Sigmoid colon (tissue), 6 donors: ENCODE measurements at regions not wholly inside any gene's neighbourhood (a gene's known extent, or its start where the extent isn't known, plus 50 kb on each side); places are given as distances from the start of the nearest gene placed in this dataset.

Experiments used
- DNase-seq: peaks from one replicate; pipeline ENCODE4 v3.0.0-alpha.2; 2019
- H3K27ac ChIP-seq, 4 donors: fragments of 200-600 bp; sonication (generic); one replicate each; pipeline ENCODE4 v1.5.1; 2016 to 2019; ENCODE audit warnings: mild to moderate bottlenecking in 1 of 4
- H3K27me3 ChIP-seq, 3 donors: fragments of 200-600 bp; sonication (generic); one replicate each; pipeline ENCODE4 v1.5.1; 2019; ENCODE audit warnings: mild to moderate bottlenecking in 1 of 3
- H3K36me3 ChIP-seq, 4 donors: fragments of 200-600 bp; sonication (generic); one replicate each; pipeline ENCODE4 v1.5.1; 2016 to 2019
- H3K4me1 ChIP-seq, 4 donors: fragments of 200-600 bp; sonication (generic); one replicate each; pipeline ENCODE4 v1.5.1; 2017 to 2019
- H3K4me3 ChIP-seq, 4 donors: fragments of 200-600 bp; sonication (generic); one replicate each; pipeline ENCODE4 v1.5.1; 2017 to 2019; ENCODE audit warnings: mild to moderate bottlenecking in 2 of 4, moderate library complexity in 1 of 4
- H3K9me3 ChIP-seq, 4 donors: fragments of 200-600 bp in 3 of 4; sonication (generic) in 3 of 4; one replicate each; pipeline versions ENCODE4 v1.5.1 to v1.6.1; 2013 to 2019
- EP300 ChIP-seq, 4 donors: sonication (generic); formaldehyde crosslinking; IDR thresholded peaks; one replicate each; pipeline ENCODE4 v1.6.1; 2017; ENCODE audit warnings: antibody characterized with exemption in 4 of 4
- POLR2A ChIP-seq, 2 donors: fragments of 450-650 bp; IDR thresholded peaks; one replicate each; pipeline ENCODE4 v1.6.1; 2016; ENCODE audit warnings: antibody characterized with exemption in 2 of 2, mild to moderate bottlenecking in 2 of 2, moderate library complexity in 2 of 2
- POLR2AphosphoS5 ChIP-seq, 4 donors: sonication (generic); formaldehyde crosslinking; IDR thresholded peaks; one replicate each; pipeline ENCODE4 v1.6.1; 2017; ENCODE audit warnings: antibody characterized with exemption in 4 of 4
- WGBS, 2 donors: extraction: QIAGEN DNeasy Blood & Tissue Kit; methylation state at CpG; one replicate each; pipeline ENCODE4 v1.1.7; 2013; 5-methylcytosine and 5-hydroxymethylcytosine counted together
- intact Hi-C: fragments of 100-400 bp; cut with DNase I; formaldehyde crosslinking; loops from one replicate; pipeline ENCODE4 v1.15.1; 2023
- TF ChIP-seq, protein P1 (sequence below), 4 experiments: fragments of 450-650 bp in 3 of 4; fragments of 200-600 bp in 1 of 4; IDR thresholded peaks; one replicate each; pipeline ENCODE4 v1.5.1; 2016 to 2019; ENCODE audit warnings: antibody characterized with exemption in 4 of 4, mild to moderate bottlenecking in 3 of 4, moderate library complexity in 2 of 4
- donor health status: healthy with polysubstance abuse.
- donor health status: healthy.

DNA sequence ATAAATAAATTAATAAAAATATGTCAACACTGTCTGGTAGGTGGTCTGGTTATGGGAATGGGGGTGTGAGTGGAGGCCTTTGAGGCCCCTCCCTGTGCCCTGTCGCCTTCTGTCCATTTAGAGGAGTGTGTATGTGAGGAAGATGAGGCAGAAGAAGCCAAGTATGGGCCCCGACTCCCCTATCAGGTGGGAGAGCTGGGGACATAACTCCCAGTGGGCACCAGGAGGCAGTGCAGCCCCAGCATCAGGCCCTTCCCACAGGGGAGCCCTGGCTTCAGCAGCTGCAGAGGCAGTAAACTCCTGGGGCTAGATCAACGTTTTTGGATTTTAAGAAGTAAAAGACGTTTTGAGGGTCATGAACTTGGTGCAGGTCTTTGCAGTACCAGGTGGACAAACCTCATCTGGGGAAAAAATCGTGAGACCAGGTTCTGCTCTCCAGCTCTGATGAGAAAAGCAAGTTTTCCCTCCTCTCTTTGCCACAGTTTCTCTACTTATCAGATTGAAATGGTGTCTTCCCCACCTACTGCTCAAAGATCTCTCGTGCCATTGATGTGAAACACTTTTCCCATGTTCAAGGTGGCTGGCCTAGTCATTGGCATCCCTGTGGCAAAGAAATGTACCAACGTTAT lies 167.8 kb upstream of the EEPD1 start:
- peak; percentile 89 for DNase-seq
- Histone ChIP-seq H3K4me1 (peaks cover 0 to 19% (median 14%) of the 10 kb centered on the region in 4 donors), H3K27me3 (no peaks in the 10 kb centered on the region), H3K36me3 (no peaks in the 10 kb centered on the region), H3K27ac (no peak overlapping the region), H3K9me3 (no peaks in the 10 kb centered on the region), H3K4me3 (no peak overlapping the region)
- intact Hi-C loops, result loop anchor here (1.0 to 5.0 kb wide), 3 partner anchors 167 to 334 kb away; partner anchors contain the start of gene EEPD1
- WGBS, 2 donors, result 17 to 20% methylated on average over 7 of the region's 7 CpGs
- TF ChIP-seq POLR2A (IDR thresholded peaks at IDR 0.05) (no peak), EP300 (IDR thresholded peaks at IDR 0.05) (no peak), POLR2AphosphoS5 (IDR thresholded peaks at IDR 0.05) (no peak)
- TF ChIP-seq, protein P1, sequence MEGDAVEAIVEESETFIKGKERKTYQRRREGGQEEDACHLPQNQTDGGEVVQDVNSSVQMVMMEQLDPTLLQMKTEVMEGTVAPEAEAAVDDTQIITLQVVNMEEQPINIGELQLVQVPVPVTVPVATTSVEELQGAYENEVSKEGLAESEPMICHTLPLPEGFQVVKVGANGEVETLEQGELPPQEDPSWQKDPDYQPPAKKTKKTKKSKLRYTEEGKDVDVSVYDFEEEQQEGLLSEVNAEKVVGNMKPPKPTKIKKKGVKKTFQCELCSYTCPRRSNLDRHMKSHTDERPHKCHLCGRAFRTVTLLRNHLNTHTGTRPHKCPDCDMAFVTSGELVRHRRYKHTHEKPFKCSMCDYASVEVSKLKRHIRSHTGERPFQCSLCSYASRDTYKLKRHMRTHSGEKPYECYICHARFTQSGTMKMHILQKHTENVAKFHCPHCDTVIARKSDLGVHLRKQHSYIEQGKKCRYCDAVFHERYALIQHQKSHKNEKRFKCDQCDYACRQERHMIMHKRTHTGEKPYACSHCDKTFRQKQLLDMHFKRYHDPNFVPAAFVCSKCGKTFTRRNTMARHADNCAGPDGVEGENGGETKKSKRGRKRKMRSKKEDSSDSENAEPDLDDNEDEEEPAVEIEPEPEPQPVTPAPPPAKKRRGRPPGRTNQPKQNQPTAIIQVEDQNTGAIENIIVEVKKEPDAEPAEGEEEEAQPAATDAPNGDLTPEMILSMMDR (IDR thresholded peaks at IDR 0.05), result peak; percentile 85 to 94 (median 91)

- Histone ChIP-seq H3K36me3 (no peaks in the 10 kb centered on the region), H3K27ac (no peak overlapping the region), H3K27me3 (no peaks in the 10 kb centered on the region), H3K4me3 (no peak overlapping the region), H3K9me3 (no peaks in the 10 kb centered on the region), H3K4me1 (peaks cover 0 to 19% (median 14%) of the 10 kb centered on the region in 4 donors)
- DNase-seq, result no peak
- WGBS, 2 donors, result 83 to 95% methylated on average over 6 of the region's 6 CpGs
- intact Hi-C loops, result loop anchor here (5.0 kb wide), 1 partner anchor 165 kb away; the partner anchor contains the start of gene EEPD1
- TF ChIP-seq POLR2A (IDR thresholded peaks at IDR 0.05) (no peak), POLR2AphosphoS5 (IDR thresholded peaks at IDR 0.05) (no peak), EP300 (IDR thresholded peaks at IDR 0.05) (no peak)
- TF ChIP-seq, protein P1 (IDR thresholded peaks at IDR 0.05), result no peak
These were observed 166.0 kb upstream of the EEPD1 start for GRCh38 chr7:35987016-35987415.

DNA sequence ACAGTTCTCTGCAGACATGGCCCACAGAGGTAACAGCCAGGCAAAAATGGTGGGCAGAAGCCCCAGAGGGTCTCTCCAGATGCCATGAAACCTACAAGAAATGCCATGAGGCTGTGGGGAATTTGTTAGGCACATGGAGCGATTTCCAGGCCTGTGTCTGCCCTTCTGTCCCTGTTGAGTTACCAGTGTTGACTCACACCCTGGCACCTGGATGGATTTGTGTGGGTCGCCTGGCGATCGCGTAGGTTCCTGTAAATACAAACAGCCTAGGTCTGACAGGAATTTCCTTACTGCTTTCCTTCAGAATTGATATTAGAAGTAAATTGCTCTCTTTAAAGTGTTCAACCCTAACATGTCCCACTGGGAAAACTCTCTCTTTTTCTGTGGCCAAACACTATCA lies 164.9 kb upstream of the EEPD1 start:
- Histone ChIP-seq H3K27me3 (no peaks in the 10 kb centered on the region), H3K36me3 (no peaks in the 10 kb centered on the region), H3K4me1 (peaks cover 0 to 19% (median 14%) of the 10 kb centered on the region in 4 donors), H3K4me3 (no peak overlapping the region), H3K9me3 (no peaks in the 10 kb centered on the region), H3K27ac (peak overlapping the region; percentile 29 to 57 (median 46))
- intact Hi-C loops, result loop anchor here (5.0 kb wide), 1 partner anchor 164 kb away; the partner anchor contains the start of gene EEPD1
- TF ChIP-seq POLR2A (IDR thresholded peaks at IDR 0.05), result no peak
- WGBS, 2 donors, result 80 to 81% methylated on average over 5 of the region's 5 CpGs
- DNase-seq, result no peak

GRCh38 chr7:35988818-35989217 lies 164.2 kb upstream of the EEPD1 start:
- no peaks in the 10 kb centered on the region for H3K27me3 ChIP-seq
- TF ChIP-seq, protein P1 (IDR thresholded peaks at IDR 0.05), result no peak
- TF ChIP-seq EP300 (IDR thresholded peaks at IDR 0.05) (peak in 1 of 4 donors; percentile 48), POLR2AphosphoS5 (IDR thresholded peaks at IDR 0.05) (peak in 1 of 4 donors; percentile 46), POLR2A (IDR thresholded peaks at IDR 0.05) (no peak)
- no peak overlapping the region for H3K4me3 ChIP-seq
- no peak for DNase-seq
- H3K4me1 ChIP-seq, result peaks cover 0 to 19% (median 14%) of the 10 kb centered on the region in 4 donors
- intact Hi-C loops, result loop anchor here (5.0 kb wide), 1 partner anchor 163 kb away; the partner anchor contains the start of gene EEPD1
- WGBS, 2 donors, result 70 to 84% methylated on average over 6 of the region's 6 CpGs
- H3K36me3 ChIP-seq, result no peaks in the 10 kb centered on the region
- peak overlapping the region; percentile 29 to 57 (median 46) for H3K27ac ChIP-seq
- no peaks in the 10 kb centered on the region for H3K9me3 ChIP-seq

DNA sequence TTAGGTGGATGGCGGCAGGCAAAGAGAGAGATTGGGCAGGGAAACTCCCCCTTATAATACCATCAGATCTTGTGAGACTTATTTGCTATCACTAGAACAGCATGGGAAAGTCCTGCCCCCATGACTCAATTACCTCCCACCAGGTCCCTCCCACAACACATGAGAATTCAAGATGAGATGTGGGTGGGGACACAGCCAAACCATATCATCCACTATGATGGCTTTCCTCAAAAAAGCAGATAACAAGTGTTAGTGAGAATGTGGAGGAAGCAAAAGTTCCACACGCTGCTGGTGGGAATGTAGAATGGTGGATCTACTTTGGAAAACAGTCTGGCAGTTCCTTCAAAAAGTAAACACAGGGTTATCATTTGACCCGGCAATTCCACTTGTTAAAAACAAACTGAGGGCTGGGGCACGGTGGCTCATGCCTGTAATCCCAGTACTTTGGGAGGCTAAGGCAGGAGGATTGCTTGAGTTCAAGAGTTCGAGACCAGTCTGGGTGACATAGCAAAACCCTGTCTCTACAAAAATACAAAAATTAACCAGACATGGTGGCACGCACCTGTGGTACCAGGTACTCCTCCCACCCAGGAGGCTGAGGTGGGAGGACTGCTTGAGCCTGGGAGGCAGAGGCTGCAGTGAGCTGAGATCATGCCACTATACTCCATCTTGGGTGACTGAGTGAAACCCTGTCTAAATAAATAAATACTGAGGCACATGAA lies 161.4 kb upstream of the EEPD1 start:
- no peaks in the 10 kb centered on the region for H3K27me3 ChIP-seq
- 64 to 83% methylated on average over 6 of the region's 6 CpGs for whole genome bisulfite sequencing, 2 donors
- no peaks in the 10 kb centered on the region for H3K36me3 ChIP-seq
- H3K9me3 ChIP-seq, result no peaks in the 10 kb centered on the region
- H3K4me1 ChIP-seq, result peaks cover 0 to 15% (median 14%) of the 10 kb centered on the region in 4 donors
- no peak for DNase-seq
- no peak for TF ChIP-seq EP300 (IDR thresholded peaks at IDR 0.05)
- TF ChIP-seq POLR2A (IDR thresholded peaks at IDR 0.05), result no peak
- TF ChIP-seq, protein P1 (IDR thresholded peaks at IDR 0.05), result no peak
- no peak for TF ChIP-seq POLR2AphosphoS5 (IDR thresholded peaks at IDR 0.05)
- intact Hi-C loops, result no loop called here
- H3K4me3 ChIP-seq, result no peak overlapping the region
- no peak overlapping the region for H3K27ac ChIP-seq
